Ovary (tissue), 7 donors: ENCODE measurements at regions not wholly inside any gene's neighbourhood (a gene's known extent, or its start where the extent isn't known, plus 50 kb on each side); places are given as distances from the start of the nearest gene placed in this dataset.
"Not testable (repeated sequence)": the region's sequence is repeated elsewhere in the genome, so short reads cannot be mapped to it uniquely, and the experiment has no call there.

Experiments used
- DNase-seq, 5 donors: peaks; one replicate each; pipeline ENCODE4 v3.0.0-alpha.2; 2019 to 2020
- H3K27ac ChIP-seq, 2 donors: fragments of 200-600 bp; one replicate each; pipeline versions ENCODE4 v1.5.1 to v1.8.0; 2019 to 2022
- H3K27me3 ChIP-seq: fragments of 200-600 bp; one replicate; pipeline ENCODE4 v1.8.0; 2022
- H3K36me3 ChIP-seq: fragments of 200-600 bp; sonication (generic); one replicate; pipeline ENCODE4 v1.5.1; 2019
- H3K4me1 ChIP-seq: one replicate; pipeline ENCODE4 v1.8.1; 2013; ENCODE audit warnings: mild to moderate bottlenecking, moderate library complexity; ENCODE audit not compliant: insufficient read depth
- H3K4me3 ChIP-seq: fragments of 200-600 bp; sonication (generic); one replicate; pipeline ENCODE4 v1.5.1; 2017
- H3K9me3 ChIP-seq, 2 donors: fragments of 200-600 bp in 1 of 2; sonication (generic) in 1 of 2; one replicate each; pipeline versions ENCODE4 v1.5.1 to v1.8.1; 2013 to 2019; ENCODE audit warnings: mild to moderate bottlenecking in 1 of 2, moderate library complexity in 1 of 2
- CTCF ChIP-seq, 3 donors: fragments of 450-650 bp in 2 of 3; fragments of 200-600 bp in 1 of 3; IDR thresholded peaks; one replicate each; pipeline versions ENCODE4 v1.5.1 to v1.8.0; 2016 to 2022; ENCODE audit warnings: antibody characterized with exemption in 3 of 3, mild to moderate bottlenecking in 1 of 3
- EP300 ChIP-seq: sonication (generic); formaldehyde crosslinking; IDR thresholded peaks from one replicate; pipeline ENCODE4 v1.6.1; 2017; ENCODE audit warnings: antibody characterized with exemption
- POLR2A ChIP-seq: fragments of 450-650 bp; IDR thresholded peaks from one replicate; pipeline ENCODE4 v1.6.1; 2017; ENCODE audit warnings: antibody characterized with exemption, mild to moderate bottlenecking, moderate library complexity
- WGBS, 3 donors: extraction: QIAGEN DNeasy Blood & Tissue Kit in 1 of 3; methylation state at CpG; one replicate each; pipeline versions ENCODE4 v1.1.5 to v1.1.7; 2013 to 2017; 5-methylcytosine and 5-hydroxymethylcytosine counted together
- intact Hi-C, 4 donors: fragments of 100-400 bp; cut with DNase I; formaldehyde crosslinking; loops; one replicate each; pipeline versions ENCODE4 v1.11.0 to v1.15.1; 2022 to 2023
- donor health status: DM: no; HTN: no; CAD: no; lungs with moderate emphysema.
- donor health status: DM: no; HTN: no; CAD: no.
- donor health status: Bipolar disorder and iron deficiency.
- donor health status: DM: no; HTN: no; CAD: no.
- donor health status: DM: yes; HTN: yes; CAD: no.

GRCh38 chr11:110514967-110515366 lies 85.2 kb downstream of the FDX1 start:
- H3K4me3 ChIP-seq = no peak overlapping the region
- no peak for DNase-seq
- intact Hi-C loops = no loop called here
- no peaks in the 10 kb centered on the region for H3K9me3 ChIP-seq
- no peak overlapping the region for H3K27ac ChIP-seq
- H3K27me3 ChIP-seq = no peaks in the 10 kb centered on the region
- peaks cover 2% of the 10 kb centered on the region for H3K4me1 ChIP-seq
- TF ChIP-seq POLR2A (no peak), EP300 (no peak), CTCF (IDR thresholded peaks at IDR 0.05) (no peak)
- WGBS, 3 donors = 92 to 95% (median 93%) methylated on average over 4 of the region's 4 CpGs
- no peaks in the 10 kb centered on the region for H3K36me3 ChIP-seq

GRCh38 chr11:110517381-110517780 lies 87.6 kb downstream of the FDX1 start:
- H3K36me3 ChIP-seq, H3K4me1 ChIP-seq, DNase-seq, intact Hi-C loops, H3K27ac ChIP-seq, H3K27me3 ChIP-seq, H3K9me3 ChIP-seq, H3K4me3 ChIP-seq: not testable (repeated sequence)
- 98% methylated on average over 5 of the region's 5 CpGs for WGBS, 3 donors

GRCh38 chr11:110518809-110519514 lies 89.2 kb downstream of the FDX1 start:
- no peak overlapping the region for H3K27ac ChIP-seq

GRCh38 chr11:110519796-110520195 lies 90.0 kb downstream of the FDX1 start:
- Histone ChIP-seq H3K27ac (no peak overlapping the region), H3K4me1 (peaks cover 2% of the 10 kb centered on the region), H3K9me3 (no peaks in the 10 kb centered on the region), H3K4me3 (no peak overlapping the region), H3K36me3 (no peaks in the 10 kb centered on the region), H3K27me3 (no peaks in the 10 kb centered on the region)
- TF ChIP-seq POLR2A = no peak
- no peak for TF ChIP-seq EP300
- no peak for TF ChIP-seq CTCF (IDR thresholded peaks at IDR 0.05)
- 17 to 25% (median 19%) methylated on average over 2 of the region's 2 CpGs for WGBS, 3 donors
- intact Hi-C loops = loop anchor here in 1 of 4 donors (10.0 kb wide), 1 partner anchor 615 kb away; no protein-coding TSS in a partner anchor
- no peak for DNase-seq

More at GRCh38 chr11:110518809-110519514, 89.2 kb downstream of the FDX1 start:
- H3K4me1 ChIP-seq = peaks cover 2% of the 10 kb centered on the region
- H3K27me3 ChIP-seq = no peaks in the 10 kb centered on the region
- H3K4me3 ChIP-seq = no peak overlapping the region
- no peaks in the 10 kb centered on the region for H3K36me3 ChIP-seq
- whole genome bisulfite sequencing, 3 donors = 24 to 35% (median 32%) methylated on average over 5 of the region's 5 CpGs
- no peaks in the 10 kb centered on the region for H3K9me3 ChIP-seq
- intact Hi-C loops = no loop called here
- TF ChIP-seq CTCF (IDR thresholded peaks at IDR 0.05) (no peak), POLR2A (no peak), EP300 (no peak)
- DNase-seq = no peak

GRCh38 chr11:110522471-110522870 lies 92.7 kb downstream of the FDX1 start:
- no peaks in the 10 kb centered on the region for H3K9me3 ChIP-seq
- no peaks in the 10 kb centered on the region for H3K36me3 ChIP-seq
- H3K27ac ChIP-seq = no peak overlapping the region
- H3K4me1 ChIP-seq = peaks cover 2% of the 10 kb centered on the region
- TF ChIP-seq POLR2A (no peak), CTCF (IDR thresholded peaks at IDR 0.05) (no peak), EP300 (no peak)
- WGBS, 3 donors = 61 to 74% (median 62%) methylated on average over 2 of the region's 2 CpGs
- H3K27me3 ChIP-seq = no peaks in the 10 kb centered on the region
- DNase-seq = no peak
- intact Hi-C loops = loop anchor here in 1 of 4 donors (10.0 kb wide), 1 partner anchor 612 kb away; no protein-coding TSS in a partner anchor
- H3K4me3 ChIP-seq = no peak overlapping the region
